ENCODE measurements at regions not wholly inside any gene's neighbourhood (a gene's known extent, or its start where the extent isn't known, plus 50 kb on each side); places are given as distances from the start of the nearest gene placed in this dataset.

DNA sequence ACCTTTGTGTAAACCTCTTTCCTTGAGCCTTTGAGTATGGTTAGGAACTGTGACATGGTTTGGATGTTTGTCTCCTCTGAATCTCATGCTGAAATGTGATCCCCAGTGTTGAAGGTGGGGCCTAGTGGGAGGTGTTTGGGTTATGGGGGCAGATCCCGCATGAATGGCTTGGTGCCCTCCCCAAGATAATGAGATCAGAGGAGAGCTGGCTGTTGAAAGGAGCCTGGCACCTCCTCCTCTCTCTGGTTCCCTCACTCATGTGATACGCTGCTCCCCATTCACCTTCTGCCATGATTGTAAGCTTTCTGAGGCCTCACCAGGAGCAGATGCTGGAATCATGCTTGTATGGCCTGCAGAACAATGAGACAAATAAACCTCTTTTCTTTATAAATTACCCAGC is 1110.2 kb downstream of the CDH11 start:
- Histone ChIP-seq H2AFZ (ENCODE audit: control insufficient read depth, low read length) (no peak overlapping the region), H3K36me3 (ENCODE audit: control insufficient read depth in 2 of 2, extremely low read depth in 1 of 2, insufficient read depth in 2 of 2, low read length in 2 of 2) (no peaks in the 10 kb centered on the region), H3K79me2 (ENCODE audit: control insufficient read depth, insufficient read depth, low read length) (no peaks in the 10 kb centered on the region), H3K4me1 (ENCODE audit: control insufficient read depth, extremely low read depth, insufficient read depth, low read length) (no peaks in the 10 kb centered on the region), H3K9ac (ENCODE audit: control insufficient read depth, extremely low read depth, insufficient read depth, low read length) (no peak overlapping the region), H3K27me3 (ENCODE audit: control insufficient read depth, extremely low read depth, insufficient read depth, low read length) (no peaks in the 10 kb centered on the region), H3K9me1 (ENCODE audit: control insufficient read depth, extremely low read depth, insufficient read depth, low read length) (no peaks in the 10 kb centered on the region), H3K27ac (ENCODE audit: control insufficient read depth, insufficient read depth, low read length) (no peak overlapping the region), H3K9me3 (ENCODE audit: control insufficient read depth, low read depth, low read length) (no peaks in the 10 kb centered on the region), H3K4me3 (ENCODE audit: control insufficient read depth in 2 of 3, extremely low read depth in 1 of 3, insufficient read depth in 2 of 3, low read depth in 1 of 3, low read length in 3 of 3) (no peak overlapping the region), H4K20me1 (ENCODE audit: control insufficient read depth, extremely low read depth, insufficient read depth, low read length) (no peaks in the 10 kb centered on the region), H3K4me2 (ENCODE audit: control insufficient read depth, extremely low read depth, insufficient read depth, low read depth, low read length) (no peak overlapping the region)
- DNase-seq (ENCODE audit: low read depth, low spot score) (no peak), FAIRE-seq (no peak)
- dilution Hi-C loops (cut with MboI; ENCODE audit: extremely low pct_ligation_motif_present, low sequenced_read_pairs) = no loop called here
- TF ChIP-seq EZH2 (IDR thresholded peaks at IDR 0.05; ENCODE audit: low read length) = no peak
- TF ChIP-seq, protein P1, sequence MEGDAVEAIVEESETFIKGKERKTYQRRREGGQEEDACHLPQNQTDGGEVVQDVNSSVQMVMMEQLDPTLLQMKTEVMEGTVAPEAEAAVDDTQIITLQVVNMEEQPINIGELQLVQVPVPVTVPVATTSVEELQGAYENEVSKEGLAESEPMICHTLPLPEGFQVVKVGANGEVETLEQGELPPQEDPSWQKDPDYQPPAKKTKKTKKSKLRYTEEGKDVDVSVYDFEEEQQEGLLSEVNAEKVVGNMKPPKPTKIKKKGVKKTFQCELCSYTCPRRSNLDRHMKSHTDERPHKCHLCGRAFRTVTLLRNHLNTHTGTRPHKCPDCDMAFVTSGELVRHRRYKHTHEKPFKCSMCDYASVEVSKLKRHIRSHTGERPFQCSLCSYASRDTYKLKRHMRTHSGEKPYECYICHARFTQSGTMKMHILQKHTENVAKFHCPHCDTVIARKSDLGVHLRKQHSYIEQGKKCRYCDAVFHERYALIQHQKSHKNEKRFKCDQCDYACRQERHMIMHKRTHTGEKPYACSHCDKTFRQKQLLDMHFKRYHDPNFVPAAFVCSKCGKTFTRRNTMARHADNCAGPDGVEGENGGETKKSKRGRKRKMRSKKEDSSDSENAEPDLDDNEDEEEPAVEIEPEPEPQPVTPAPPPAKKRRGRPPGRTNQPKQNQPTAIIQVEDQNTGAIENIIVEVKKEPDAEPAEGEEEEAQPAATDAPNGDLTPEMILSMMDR (optimal IDR thresholded peaks at IDR 0.05 in 1 of 3, IDR thresholded peaks at IDR 0.05 in 1 of 3, conservative IDR thresholded peaks at IDR 0.05 in 1 of 3; ENCODE audit: extremely low read depth in 1 of 3, insufficient read depth in 2 of 3, low read length in 3 of 3) = no peak

DNA sequence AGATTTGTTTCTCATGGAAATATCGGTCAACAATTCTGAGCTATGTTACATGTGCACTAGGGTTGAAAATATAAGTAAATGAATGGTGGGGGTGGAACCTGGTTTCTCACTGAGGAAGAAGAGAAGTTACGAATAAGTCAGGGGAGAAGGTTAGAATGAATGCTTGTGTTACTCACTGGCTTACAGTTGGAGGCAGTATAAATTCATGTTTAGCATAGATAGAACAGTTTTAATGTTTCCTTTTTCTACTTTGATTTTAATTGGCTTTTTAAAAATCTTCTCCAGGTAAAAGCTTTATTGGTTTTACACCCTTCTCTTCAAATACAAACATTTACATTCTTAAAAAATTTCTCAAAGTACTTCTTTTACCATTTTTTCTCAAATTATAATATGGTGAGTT is 1113.7 kb downstream of the CDH11 start:
- dilution Hi-C loops (cut with MboI; ENCODE audit: extremely low pct_ligation_motif_present, low sequenced_read_pairs) = no loop called here
- Histone ChIP-seq H4K20me1 (ENCODE audit: control insufficient read depth, extremely low read depth, insufficient read depth, low read length) (no peaks in the 10 kb centered on the region), H3K9ac (ENCODE audit: control insufficient read depth, extremely low read depth, insufficient read depth, low read length) (no peak overlapping the region), H3K4me2 (ENCODE audit: control insufficient read depth, extremely low read depth, insufficient read depth, low read depth, low read length) (no peak overlapping the region), H2AFZ (ENCODE audit: control insufficient read depth, low read length) (no peak overlapping the region), H3K4me1 (ENCODE audit: control insufficient read depth, extremely low read depth, insufficient read depth, low read length) (no peaks in the 10 kb centered on the region), H3K9me1 (ENCODE audit: control insufficient read depth, extremely low read depth, insufficient read depth, low read length) (no peaks in the 10 kb centered on the region), H3K79me2 (ENCODE audit: control insufficient read depth, insufficient read depth, low read length) (no peaks in the 10 kb centered on the region), H3K4me3 (ENCODE audit: control insufficient read depth in 2 of 3, extremely low read depth in 1 of 3, insufficient read depth in 2 of 3, low read depth in 1 of 3, low read length in 3 of 3) (no peak overlapping the region), H3K27me3 (ENCODE audit: control insufficient read depth, extremely low read depth, insufficient read depth, low read length) (no peaks in the 10 kb centered on the region), H3K27ac (ENCODE audit: control insufficient read depth, insufficient read depth, low read length) (no peak overlapping the region), H3K36me3 (ENCODE audit: control insufficient read depth in 2 of 2, extremely low read depth in 1 of 2, insufficient read depth in 2 of 2, low read length in 2 of 2) (no peaks in the 10 kb centered on the region), H3K9me3 (ENCODE audit: control insufficient read depth, low read depth, low read length) (no peaks in the 10 kb centered on the region)
- no peak for TF ChIP-seq EZH2 (IDR thresholded peaks at IDR 0.05; ENCODE audit: low read length)
- TF ChIP-seq, protein P1 (optimal IDR thresholded peaks at IDR 0.05 in 1 of 3, IDR thresholded peaks at IDR 0.05 in 1 of 3, conservative IDR thresholded peaks at IDR 0.05 in 1 of 3; ENCODE audit: extremely low read depth in 1 of 3, insufficient read depth in 2 of 3, low read length in 3 of 3) = no peak
- DNase-seq (ENCODE audit: low read depth, low spot score) = no peak
- FAIRE-seq = no peak

All from keratinocyte (primary cell).